ENCODE measurements at regions not wholly inside any gene's neighbourhood (a gene's known extent, or its start where the extent isn't known, plus 50 kb on each side); places are given as distances from the start of the nearest gene placed in this dataset.

DNA sequence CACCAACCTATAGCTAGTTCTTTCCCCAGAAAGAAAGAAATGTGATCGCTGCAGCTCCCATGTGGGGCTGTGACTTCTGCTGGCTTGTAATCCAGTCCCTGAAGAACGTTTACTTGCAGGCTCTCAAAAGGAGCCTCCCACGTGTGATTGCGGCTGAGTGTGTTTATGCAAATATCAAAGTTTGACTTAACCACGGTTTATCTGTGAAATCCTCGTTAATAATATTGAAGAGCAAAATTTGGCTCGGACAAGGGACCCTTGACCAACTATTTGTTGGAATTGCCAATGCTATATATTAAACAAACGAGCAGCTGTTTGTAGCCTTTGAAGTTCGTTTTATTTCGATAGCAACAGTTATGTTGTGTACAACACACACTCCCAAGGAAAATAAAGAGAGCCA is 470.1 kb upstream of the NRP1 start:
- Histone ChIP-seq H3K4me3 (ENCODE audit: extremely low read depth in 1 of 4, insufficient read depth in 2 of 4, low read depth in 3 of 4, low read length in 4 of 4) (no peak overlapping the region), H2BK15ac (ENCODE audit: low read length) (no peak overlapping the region), H3K4ac (replicated peaks; ENCODE audit: insufficient read length, low read depth, low read length) (no peak overlapping the region), H4K5ac (ENCODE audit: insufficient read length, low read depth, low read length) (no peak overlapping the region), H2BK5ac (ENCODE audit: low read depth, low read length) (no peak overlapping the region), H3K27me3 (replicated peaks in 1 of 4; ENCODE audit: control insufficient read depth in 3 of 4, extremely low read depth in 1 of 4, insufficient read depth in 3 of 4, low read length in 3 of 4) (no peaks in the 10 kb centered on the region), H4K8ac (ENCODE audit: extremely low read depth, insufficient read depth, low read length) (no peak overlapping the region), H2BK120ac (replicated peaks; ENCODE audit: low read depth, low read length) (no peak overlapping the region), H3K23ac (ENCODE audit: insufficient read length) (no peak overlapping the region), H3K18ac (ENCODE audit: extremely low read depth, low read length) (no peak overlapping the region), H3K56ac (replicated peaks; ENCODE audit: insufficient read length, low read depth, low read length) (no peak overlapping the region), H2BK20ac (ENCODE audit: low read length) (no peak overlapping the region), H3K14ac (ENCODE audit: insufficient read length) (no peak overlapping the region), H4K91ac (replicated peaks; ENCODE audit: insufficient read length, low read length) (no peak overlapping the region), H3K4me2 (ENCODE audit: insufficient read depth in 1 of 2, low read depth in 2 of 2, low read length in 2 of 2) (no peak overlapping the region), H4K20me1 (replicated peaks in 1 of 2; ENCODE audit: control insufficient read depth in 1 of 2, insufficient read depth in 2 of 2, low read length in 2 of 2) (no peaks in the 10 kb centered on the region), H3K79me1 (ENCODE audit: low read depth, low read length) (no peaks in the 10 kb centered on the region), H3K79me2 (ENCODE audit: control insufficient read depth in 1 of 2, insufficient read depth in 2 of 2, low read length in 2 of 2) (no peaks in the 10 kb centered on the region), H3K36me3 (ENCODE audit: control insufficient read depth in 2 of 4, insufficient read depth in 4 of 4, low read length in 3 of 4) (no peaks in the 10 kb centered on the region), H2AFZ (ENCODE audit: low read length) (no peak overlapping the region), H2AK5ac (ENCODE audit: low read depth, low read length) (no peak overlapping the region), H2BK12ac (ENCODE audit: low read depth, low read length) (no peak overlapping the region), H3K27ac (ENCODE audit: low read depth, low read length) (no peak overlapping the region), H3K9ac (replicated peaks in 1 of 4; ENCODE audit: extremely low read depth in 1 of 4, low read depth in 3 of 4, low read length in 3 of 4) (no peak overlapping the region), H3K4me1 (replicated peaks in 1 of 4; ENCODE audit: control insufficient read depth in 3 of 4, insufficient read depth in 4 of 4, low read length in 3 of 4) (peaks cover 0 to 11% (median 2%) of the 10 kb centered on the region in 4 experiments; a peak in 2 of 7 replicates), H3K9me3 (ENCODE audit: insufficient read depth in 2 of 2, low read depth in 1 of 2, low read length in 1 of 2) (no peaks in the 10 kb centered on the region), H3K23me2 (ENCODE audit: low read depth, low read length) (no peaks in the 10 kb centered on the region)
- TF ChIP-seq HDAC2 (IDR thresholded peaks at IDR 0.05; ENCODE audit: borderline replicate concordance in 1 of 2, low read depth in 2 of 2, low read length in 2 of 2) (no peak), RBBP5 (IDR thresholded peaks at IDR 0.05; ENCODE audit: borderline replicate concordance, low read depth, low read length) (no peak), SIX5 (IDR thresholded peaks at IDR 0.05; ENCODE audit: low read depth, low read length) (no peak), CTBP2 (IDR thresholded peaks at IDR 0.05; ENCODE audit: borderline replicate concordance, insufficient read depth, insufficient read length, low read length) (no peak), GTF2F1 (IDR thresholded peaks at IDR 0.05; ENCODE audit: borderline replicate concordance, low read depth, low read length) (no peak), PHF8 (conservative IDR thresholded peaks at IDR 0.05; ENCODE audit: low read depth, low read length) (no peak), JUN (IDR thresholded peaks at IDR 0.05; ENCODE audit: low read depth, low read length) (no peak), ATF2 (IDR thresholded peaks at IDR 0.05; ENCODE audit: low read length) (no peak), CHD2 (IDR thresholded peaks at IDR 0.05; ENCODE audit: low read length) (no peak), MAX (IDR thresholded peaks at IDR 0.05) (no peak), EP300 (IDR thresholded peaks at IDR 0.05; ENCODE audit: borderline replicate concordance in 1 of 2, low read depth in 2 of 2, low read length in 2 of 2) (no peak)
- DNase-seq (ENCODE audit: low read depth in 1 of 2, low spot score in 2 of 2) (no peak), FAIRE-seq (no peak)
- ChIA-PET POLR2A (ENCODE audit: partially characterized antibody) (no interaction called here), CTCF (ENCODE audit: partially characterized antibody) (interaction anchor here (1.7 kb wide), 1 partner anchor 9 kb away, joined by 6 read pairs; no protein-coding TSS in a partner anchor)
- WGBS, 2 experiments (ENCODE audit: extremely low coverage in 1 of 2, insufficient coverage in 1 of 2, insufficient read length in 1 of 2, insufficient replicate concordance in 2 of 2, low coverage in 1 of 2, low lambda C conversion rate in 2 of 2, missing lambda C conversion rate in 1 of 2) = 89% methylated on average over 9 of the region's 10 CpGs; no CpG with 5 or more reads in 1 of the 2 experiments

All from H1 (cell line).